Ectodermal cell (in vitro differentiated cells): ENCODE measurements at regions not wholly inside any gene's neighbourhood (a gene's known extent, or its start where the extent isn't known, plus 50 kb on each side); places are given as distances from the start of the nearest gene placed in this dataset.

Source experiments
- H3K27ac ChIP-seq: 2 replicates; pipeline ENCODE4 v1.7.0; 2013; ENCODE audit warnings: mild to moderate bottlenecking, low read depth, low read length; ENCODE audit not compliant: insufficient read depth, poor library complexity, severe bottlenecking
- H3K27me3 ChIP-seq: 2 replicates; pipeline ENCODE4 v1.7.0; 2013; ENCODE audit warnings: mild to moderate bottlenecking, low read length; ENCODE audit not compliant: insufficient read depth, control insufficient read depth, poor library complexity, severe bottlenecking
- H3K36me3 ChIP-seq: one replicate; pipeline ENCODE4 v1.7.0; 2013; ENCODE audit warnings: low read length; ENCODE audit not compliant: control insufficient read depth, insufficient read depth
- H3K4me1 ChIP-seq: one replicate; pipeline ENCODE4 v1.7.0; 2013; ENCODE audit warnings: low read length; ENCODE audit not compliant: control insufficient read depth, insufficient read depth
- H3K4me3 ChIP-seq: 2 replicates; pipeline ENCODE4 v1.7.0; 2013; ENCODE audit warnings: low read depth, low read length, control low read depth; ENCODE audit not compliant: insufficient read depth
- H3K9me3 ChIP-seq: 2 replicates; pipeline ENCODE4 v1.7.0; 2013; ENCODE audit warnings: mild to moderate bottlenecking, low read length, moderate library complexity; ENCODE audit not compliant: control insufficient read depth
- WGBS, 2 experiments: methylation state at CpG; one replicate each; pipeline ENCODE4 v1.1.7; 2013; ENCODE audit warnings: missing lambda C conversion rate in 2 of 2; 5-methylcytosine and 5-hydroxymethylcytosine counted together

- 90% methylated on average over 1 of the region's 3 CpGs; no CpG with 5 or more reads in 1 of the 2 experiments for WGBS, 2 experiments
- no peaks in the 10 kb centered on the region for H3K27me3 ChIP-seq
- no peak overlapping the region for H3K4me3 ChIP-seq
- no peaks in the 10 kb centered on the region for H3K36me3 ChIP-seq
- H3K27ac ChIP-seq, result no peak overlapping the region
- H3K9me3 ChIP-seq, result no peaks in the 10 kb centered on the region
- no peaks in the 10 kb centered on the region for H3K4me1 ChIP-seq
Measured at GRCh38 chr7:125358551-125359167, 429.0 kb upstream of the POT1 start.

DNA sequence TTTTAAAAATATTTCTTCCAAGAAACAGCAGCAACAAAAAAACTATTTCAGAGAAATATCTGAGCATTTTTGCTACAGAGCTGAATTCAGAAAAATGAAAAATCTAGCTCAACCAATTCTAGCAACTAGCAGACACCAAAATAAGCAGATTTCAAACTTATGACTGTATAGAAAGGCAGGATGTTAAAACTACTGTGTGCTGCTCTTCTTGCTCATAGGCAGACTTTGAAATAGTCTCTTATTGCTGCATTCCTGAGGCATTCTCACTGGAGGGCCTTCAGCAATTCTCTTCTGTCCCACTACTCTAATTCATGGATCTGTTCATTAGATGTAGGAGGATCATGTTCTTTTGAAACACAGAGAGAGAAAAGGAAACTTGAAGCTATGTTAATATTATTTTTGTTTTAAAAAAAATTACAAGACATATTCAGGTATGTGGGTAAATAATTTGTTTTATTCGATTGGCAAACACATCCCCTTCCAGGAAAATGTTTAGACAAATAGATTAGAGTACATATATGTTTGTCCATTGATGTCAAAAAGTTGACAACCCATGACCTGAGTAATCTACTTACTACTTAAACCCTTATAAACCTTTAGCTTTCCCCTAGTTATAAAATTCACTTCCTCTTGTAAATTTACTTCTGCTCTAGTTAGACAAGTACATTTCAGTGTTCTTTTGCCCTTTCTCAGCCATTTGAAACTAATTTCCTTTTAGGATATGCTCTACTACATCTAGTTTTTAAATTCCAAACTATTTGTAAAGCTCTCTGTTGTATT is 428.2 kb upstream of the POT1 start:
- H3K9me3 ChIP-seq, result no peaks in the 10 kb centered on the region
- no peaks in the 10 kb centered on the region for H3K36me3 ChIP-seq
- no peaks in the 10 kb centered on the region for H3K27me3 ChIP-seq
- H3K27ac ChIP-seq, result no peak overlapping the region
- no peaks in the 10 kb centered on the region for H3K4me1 ChIP-seq
- H3K4me3 ChIP-seq, result no peak overlapping the region
- whole genome bisulfite sequencing, 2 experiments, result 80% methylated on average over 1 of the region's 1 CpG; no CpG with 5 or more reads in 1 of the 2 experiments

DNA sequence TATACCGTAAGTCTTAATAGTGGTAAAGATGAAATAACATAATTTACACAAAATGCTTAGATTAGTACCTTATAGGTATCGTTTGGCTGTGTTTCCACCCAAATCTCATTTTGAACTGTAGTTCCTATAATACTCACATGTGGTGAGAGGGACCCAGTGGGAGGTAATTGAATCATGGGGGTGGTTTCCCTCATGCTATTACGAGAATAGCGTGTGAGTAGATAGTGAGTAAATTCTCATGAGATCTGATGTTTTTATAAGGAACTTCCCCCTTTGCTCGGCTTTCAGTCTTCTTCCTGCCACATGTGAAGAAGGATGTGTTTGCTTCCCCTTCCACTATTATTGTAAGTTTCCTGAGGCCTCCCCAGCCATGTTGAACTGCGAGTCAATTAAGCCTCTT is 426.3 kb upstream of the POT1 start:
- H3K27ac ChIP-seq, result no peak overlapping the region
- no peaks in the 10 kb centered on the region for H3K36me3 ChIP-seq
- H3K9me3 ChIP-seq, result no peaks in the 10 kb centered on the region
- 60 to 67% methylated on average over 3 of the region's 6 CpGs for WGBS, 2 experiments
- H3K27me3 ChIP-seq, result no peaks in the 10 kb centered on the region
- no peaks in the 10 kb centered on the region for H3K4me1 ChIP-seq
- no peak overlapping the region for H3K4me3 ChIP-seq

DNA sequence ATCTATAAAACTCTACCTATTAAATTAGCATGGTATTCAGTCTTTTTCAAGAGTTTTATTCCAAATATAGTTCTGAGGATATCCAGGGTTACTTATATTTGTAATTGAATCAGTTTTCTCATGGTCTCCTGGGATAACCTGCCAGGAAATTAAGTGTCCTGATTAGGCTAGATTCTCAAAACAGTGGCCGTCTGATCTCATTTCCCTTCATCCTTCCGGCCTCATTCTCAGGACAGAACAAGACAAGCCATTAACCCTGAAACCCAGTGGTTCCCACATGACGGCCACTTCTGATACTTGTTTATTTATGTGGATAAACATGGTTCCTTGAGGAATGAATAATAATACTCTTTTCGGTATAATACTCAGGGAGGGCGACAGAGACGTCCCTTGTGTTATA is 417.6 kb upstream of the POT1 start:
- Histone ChIP-seq H3K4me1 (no peaks in the 10 kb centered on the region), H3K36me3 (no peaks in the 10 kb centered on the region), H3K27me3 (no peaks in the 10 kb centered on the region), H3K4me3 (no peak overlapping the region), H3K9me3 (no peaks in the 10 kb centered on the region), H3K27ac (no peak overlapping the region)
- 93 to 94% methylated on average over 6 of the region's 6 CpGs for WGBS, 2 experiments

GRCh38 chr7:125338110-125338509 is 408.5 kb upstream of the POT1 start:
- Histone ChIP-seq H3K27me3 (no peaks in the 10 kb centered on the region), H3K4me1 (no peaks in the 10 kb centered on the region), H3K36me3 (no peaks in the 10 kb centered on the region), H3K27ac (no peak overlapping the region), H3K9me3 (no peaks in the 10 kb centered on the region), H3K4me3 (no peak overlapping the region)
- 100% methylated on average over 1 to 2 of the region's 4 CpGs for WGBS, 2 experiments

GRCh38 chr7:125336326-125336725 is 406.7 kb upstream of the POT1 start:
- WGBS, 2 experiments, result 70 to 78% methylated on average over 2 to 4 of the region's 4 CpGs
- H3K36me3 ChIP-seq, result no peaks in the 10 kb centered on the region
- H3K4me3 ChIP-seq, result no peak overlapping the region
- H3K27me3 ChIP-seq, result no peaks in the 10 kb centered on the region
- no peaks in the 10 kb centered on the region for H3K4me1 ChIP-seq
- no peak overlapping the region for H3K27ac ChIP-seq
- H3K9me3 ChIP-seq, result no peaks in the 10 kb centered on the region

GRCh38 chr7:125326666-125327255 is 397.1 kb upstream of the POT1 start:
- H3K36me3 ChIP-seq, result no peaks in the 10 kb centered on the region
- H3K9me3 ChIP-seq, result no peaks in the 10 kb centered on the region
- H3K27me3 ChIP-seq, result no peaks in the 10 kb centered on the region
- WGBS, 2 experiments, result 90 to 95% methylated on average over 5 to 6 of the region's 6 CpGs
- no peak overlapping the region for H3K27ac ChIP-seq
- no peak overlapping the region for H3K4me3 ChIP-seq
- H3K4me1 ChIP-seq, result no peaks in the 10 kb centered on the region

- 27 to 40% methylated on average over 2 of the region's 2 CpGs for WGBS, 2 experiments
- Histone ChIP-seq H3K4me3 (no peak overlapping the region), H3K27me3 (no peaks in the 10 kb centered on the region), H3K4me1 (no peaks in the 10 kb centered on the region), H3K27ac (no peak overlapping the region), H3K36me3 (no peaks in the 10 kb centered on the region), H3K9me3 (no peaks in the 10 kb centered on the region)
Measured at GRCh38 chr7:125316466-125316865, 386.8 kb upstream of the POT1 start.

- Histone ChIP-seq H3K4me3 (no peak overlapping the region), H3K27ac (no peak overlapping the region), H3K27me3 (no peaks in the 10 kb centered on the region), H3K4me1 (no peaks in the 10 kb centered on the region), H3K9me3 (no peaks in the 10 kb centered on the region), H3K36me3 (no peaks in the 10 kb centered on the region)
- 96 to 97% methylated on average over 18 of the region's 18 CpGs for whole genome bisulfite sequencing, 2 experiments
Measured at GRCh38 chr7:125299003-125299765, 369.6 kb upstream of the POT1 start.

DNA sequence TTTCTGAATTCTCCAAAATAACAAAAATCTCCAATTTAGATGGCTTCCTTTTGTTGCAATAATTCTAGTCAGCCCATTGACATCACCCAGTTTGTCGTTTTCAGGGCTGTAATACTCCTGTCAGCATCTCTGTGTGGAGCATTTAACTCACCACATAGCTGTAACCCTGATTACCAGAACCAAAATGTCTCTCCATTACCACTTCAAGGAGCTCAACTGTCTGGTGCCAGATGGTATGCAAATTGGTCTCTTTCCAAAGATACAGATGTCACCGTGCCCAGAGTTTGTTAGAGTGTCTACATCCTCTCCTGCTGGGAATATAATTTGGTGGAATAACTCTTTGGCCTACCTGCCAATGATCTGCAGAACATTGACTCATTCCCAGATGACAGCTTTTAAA is 350.3 kb upstream of the POT1 start:
- Histone ChIP-seq H3K9me3 (no peaks in the 10 kb centered on the region), H3K4me1 (no peaks in the 10 kb centered on the region), H3K36me3 (no peaks in the 10 kb centered on the region), H3K27me3 (no peaks in the 10 kb centered on the region), H3K27ac (no peak overlapping the region), H3K4me3 (no peak overlapping the region)
- 46 to 60% methylated on average over 2 of the region's 2 CpGs for WGBS, 2 experiments
